ENCODE measurements at regions not wholly inside any gene's neighbourhood (a gene's known extent, or its start where the extent isn't known, plus 50 kb on each side); places are given as distances from the start of the nearest gene placed in this dataset.

GRCh38 chr7:120110169-120110568 is 162.8 kb upstream of the KCND2 start:
- DNase-seq (ENCODE audit: low read depth) = no peak
- TF ChIP-seq CTCF (IDR thresholded peaks at IDR 0.05; ENCODE audit: low read length, missing control alignments) = no peak
- H3K4me3 ChIP-seq (replicated peaks; ENCODE audit: low read depth, low read length) = no peak overlapping the region

- no peak for DNase-seq (ENCODE audit: low read depth)
- TF ChIP-seq CTCF (IDR thresholded peaks at IDR 0.05; ENCODE audit: low read length, missing control alignments) = no peak
- no peak overlapping the region for H3K4me3 ChIP-seq (replicated peaks; ENCODE audit: low read depth, low read length)
Measured at GRCh38 chr7:120114626-120115025, 158.3 kb upstream of the KCND2 start.

GRCh38 chr7:120123528-120123927 is 149.4 kb upstream of the KCND2 start:
- TF ChIP-seq CTCF (IDR thresholded peaks at IDR 0.05; ENCODE audit: low read length, missing control alignments) = no peak
- H3K4me3 ChIP-seq (replicated peaks; ENCODE audit: low read depth, low read length) = no peak overlapping the region
- no peak for DNase-seq (ENCODE audit: low read depth)

GRCh38 chr7:120131096-120131839 is 141.7 kb upstream of the KCND2 start:
- no peak for TF ChIP-seq CTCF (IDR thresholded peaks at IDR 0.05; ENCODE audit: low read length, missing control alignments)
- no peak overlapping the region for H3K4me3 ChIP-seq (replicated peaks; ENCODE audit: low read depth, low read length)
- no peak for DNase-seq (ENCODE audit: low read depth)

- no peak overlapping the region for H3K4me3 ChIP-seq (replicated peaks; ENCODE audit: low read depth, low read length)
- DNase-seq (ENCODE audit: low read depth) = no peak
- TF ChIP-seq CTCF (IDR thresholded peaks at IDR 0.05; ENCODE audit: low read length, missing control alignments) = no peak
Measured at GRCh38 chr7:120138497-120138896, 134.5 kb upstream of the KCND2 start.

GRCh38 chr7:120156476-120156875 is 116.5 kb upstream of the KCND2 start:
- TF ChIP-seq CTCF (IDR thresholded peaks at IDR 0.05; ENCODE audit: low read length, missing control alignments) = no peak
- DNase-seq (ENCODE audit: low read depth) = no peak

GRCh38 chr7:120160166-120160565 is 112.8 kb upstream of the KCND2 start:
- no peak for DNase-seq (ENCODE audit: low read depth)
- no peak for TF ChIP-seq CTCF (IDR thresholded peaks at IDR 0.05; ENCODE audit: low read length, missing control alignments)
- H3K4me3 ChIP-seq (replicated peaks; ENCODE audit: low read depth, low read length) = no peak overlapping the region

More at GRCh38 chr7:120156476-120156875, 116.5 kb upstream of the KCND2 start:
- no peak overlapping the region for H3K4me3 ChIP-seq (replicated peaks; ENCODE audit: low read depth, low read length)
